GM21576 (cell line): ENCODE measurements at regions not wholly inside any gene's neighbourhood (a gene's known extent, or its start where the extent isn't known, plus 50 kb on each side); places are given as distances from the start of the nearest gene placed in this dataset.

Experiments
- ATAC-seq: cut with Tn5 transposase; IDR thresholded peaks from one replicate; pipeline ENCODE4 v1.9.1; 2021; ENCODE audit warnings: mild to moderate bottlenecking, moderate library complexity; ENCODE audit not compliant: unreplicated experiment

- no peak for ATAC-seq
These were observed 506.1 kb upstream of the PROK2 start for GRCh38 chr3:72290859-72291638.

GRCh38 chr3:72289692-72290071, 504.7 kb upstream of the PROK2 start:
- peak; percentile 8 for ATAC-seq

- peak; percentile 62 for ATAC-seq
These were observed 504.2 kb upstream of the PROK2 start for GRCh38 chr3:72288955-72289691.

- ATAC-seq, result no peak
These were observed 503.0 kb upstream of the PROK2 start for GRCh38 chr3:72287956-72288355.

GRCh38 chr3:72285502-72285901, 500.6 kb upstream of the PROK2 start:
- ATAC-seq, result no peak

GRCh38 chr3:72284471-72284870, 499.5 kb upstream of the PROK2 start:
- no peak for ATAC-seq

GRCh38 chr3:72282918-72283317, 498.0 kb upstream of the PROK2 start:
- ATAC-seq, result no peak

GRCh38 chr3:72281551-72281950, 496.6 kb upstream of the PROK2 start:
- no peak for ATAC-seq

GRCh38 chr3:72280876-72281275, 495.9 kb upstream of the PROK2 start:
- ATAC-seq, result no peak

- ATAC-seq, result no peak
These were observed 494.7 kb upstream of the PROK2 start for GRCh38 chr3:72279631-72280041.

GRCh38 chr3:72279068-72279604, 494.2 kb upstream of the PROK2 start:
- ATAC-seq, result no peak

- ATAC-seq, result no peak
These were observed 493.6 kb upstream of the PROK2 start for GRCh38 chr3:72278349-72279067.

GRCh38 chr3:72277710-72278109, 492.8 kb upstream of the PROK2 start:
- ATAC-seq, result no peak

- ATAC-seq, result no peak
These were observed 491.9 kb upstream of the PROK2 start for GRCh38 chr3:72276806-72277205.

GRCh38 chr3:72275331-72275751, 490.4 kb upstream of the PROK2 start:
- ATAC-seq, result no peak

- no peak for ATAC-seq
These were observed 489.8 kb upstream of the PROK2 start for GRCh38 chr3:72274493-72275330.

GRCh38 chr3:72273615-72274014, 488.7 kb upstream of the PROK2 start:
- no peak for ATAC-seq

- no peak for ATAC-seq
These were observed 487.4 kb upstream of the PROK2 start for GRCh38 chr3:72272356-72272755.

- no peak for ATAC-seq
These were observed 487.0 kb upstream of the PROK2 start for GRCh38 chr3:72271923-72272322.

- no peak for ATAC-seq
These were observed 486.3 kb upstream of the PROK2 start for GRCh38 chr3:72271216-72271615.

GRCh38 chr3:72270730-72271129, 485.8 kb upstream of the PROK2 start:
- no peak for ATAC-seq
